ENCODE measurements at regions not wholly inside any gene's neighbourhood (a gene's known extent, or its start where the extent isn't known, plus 50 kb on each side); places are given as distances from the start of the nearest gene placed in this dataset.

- TF ChIP-seq CTCF (IDR thresholded peaks at IDR 0.05; ENCODE audit: low read depth, low read length) (no peak), EZH2phosphoT487 (IDR thresholded peaks at IDR 0.05; ENCODE audit: low read depth) (no peak)
Observed at GRCh38 chr3:107264888-107265287, 112.4 kb upstream of the CCDC54 start.
